ENCODE measurements at regions not wholly inside any gene's neighbourhood (a gene's known extent, or its start where the extent isn't known, plus 50 kb on each side); places are given as distances from the start of the nearest gene placed in this dataset.
A peak's percentile ranks its signal among the peaks of the same experiment; 100 is the strongest.

DNA sequence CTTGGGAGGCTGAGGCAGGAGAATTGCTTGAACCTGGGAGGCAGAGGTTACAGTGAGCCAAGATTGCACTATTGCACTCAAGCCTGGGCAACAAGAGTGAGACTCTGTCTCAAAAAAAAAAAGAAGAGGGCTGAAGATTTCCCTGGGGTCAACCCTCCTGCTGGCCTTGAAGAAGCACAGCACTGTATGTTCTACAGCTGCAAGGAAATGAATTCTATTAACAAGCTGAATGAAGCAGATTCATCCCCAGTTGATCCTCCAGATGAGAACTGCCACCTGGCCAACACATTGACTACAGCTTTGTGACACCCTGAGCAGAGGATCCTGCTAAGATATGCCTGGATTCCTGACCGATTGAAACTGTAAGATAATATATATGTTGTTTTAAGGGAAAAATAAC lies 129.5 kb downstream of the ADSS2 start:
- Histone ChIP-seq H3K27me3 (ENCODE audit: control insufficient read depth, insufficient read depth, low read length) (no peaks in the 10 kb centered on the region), H3K36me3 (ENCODE audit: control insufficient read depth, insufficient read depth, low read length) (no peaks in the 10 kb centered on the region), H3K27ac (ENCODE audit: low read length) (peak overlapping the region; percentile 91), H3K4me1 (ENCODE audit: control insufficient read depth, insufficient read depth, low read length) (peaks cover 83% of the 10 kb centered on the region), H3K4me3 (ENCODE audit: low read length) (no peak overlapping the region), H3K9me3 (ENCODE audit: control insufficient read depth, insufficient read depth, low read length) (no peaks in the 10 kb centered on the region)
- no peak for TF ChIP-seq CTCF (IDR thresholded peaks at IDR 0.05)
- Mint-ChIP-seq H3K36me3 (no peaks in the 10 kb centered on the region), H3K27ac (peak overlapping the region; percentile 96 to 98), H3K4me3 (peak overlapping the region; percentile 95), H3K4me1 (peaks cover 82% of the 10 kb centered on the region in 2 donors), H3K9me3 (no peaks in the 10 kb centered on the region), H3K27me3 (ENCODE audit: low read depth in 2 of 2) (no peaks in the 10 kb centered on the region)
- no peak for ATAC-seq
- no peak for DNase-seq
- intact Hi-C loops (cut with micrococcal nuclease) = loop anchor here (2.0 to 5.0 kb wide), 3 partner anchors 273 to 725 kb away; no protein-coding TSS in a partner anchor
- WGBS (ENCODE audit: insufficient coverage) = 80% methylated on average over 1 of the region's 1 CpG

- Mint-ChIP-seq H3K36me3 (no peaks in the 10 kb centered on the region), H3K27ac (peak overlapping the region; percentile 96 to 98), H3K9me3 (no peaks in the 10 kb centered on the region), H3K4me3 (peak overlapping the region; percentile 95), H3K4me1 (peaks cover 75 to 77% of the 10 kb centered on the region in 2 donors), H3K27me3 (ENCODE audit: low read depth in 2 of 2) (no peaks in the 10 kb centered on the region)
- Histone ChIP-seq H3K27me3 (ENCODE audit: control insufficient read depth, insufficient read depth, low read length) (no peaks in the 10 kb centered on the region), H3K4me3 (ENCODE audit: low read length) (peak overlapping the region; percentile 61), H3K4me1 (ENCODE audit: control insufficient read depth, insufficient read depth, low read length) (peaks cover 75% of the 10 kb centered on the region), H3K9me3 (ENCODE audit: control insufficient read depth, insufficient read depth, low read length) (no peaks in the 10 kb centered on the region), H3K36me3 (ENCODE audit: control insufficient read depth, insufficient read depth, low read length) (no peaks in the 10 kb centered on the region), H3K27ac (ENCODE audit: low read length) (peak overlapping the region; percentile 91)
- no peak for TF ChIP-seq CTCF (IDR thresholded peaks at IDR 0.05)
- WGBS (ENCODE audit: insufficient coverage) = 24% methylated on average over 6 of the region's 6 CpGs
- DNase-seq (peak in 1 of 2 donors; percentile 72), ATAC-seq (peak; percentile 22 to 48 (median 29))
- intact Hi-C loops (cut with micrococcal nuclease) = loop anchor here (2.0 to 5.0 kb wide), 3 partner anchors 274 to 726 kb away; no protein-coding TSS in a partner anchor
Observed at GRCh38 chr1:244322791-244323521, 128.8 kb downstream of the ADSS2 start.

- Histone ChIP-seq H3K27me3 (ENCODE audit: control insufficient read depth, insufficient read depth, low read length) (no peaks in the 10 kb centered on the region), H3K4me3 (ENCODE audit: low read length) (peak overlapping the region; percentile 61), H3K27ac (ENCODE audit: low read length) (peak overlapping the region; percentile 91), H3K9me3 (ENCODE audit: control insufficient read depth, insufficient read depth, low read length) (no peaks in the 10 kb centered on the region), H3K36me3 (ENCODE audit: control insufficient read depth, insufficient read depth, low read length) (no peaks in the 10 kb centered on the region), H3K4me1 (ENCODE audit: control insufficient read depth, insufficient read depth, low read length) (peaks cover 65% of the 10 kb centered on the region)
- intact Hi-C loops (cut with micrococcal nuclease) = loop anchor here (2.0 to 5.0 kb wide), 4 partner anchors 328 to 1070 kb away; partner anchors contain the start of genes CEP170 and DESI2
- TF ChIP-seq CTCF (IDR thresholded peaks at IDR 0.05) = no peak
- H3K27me3 Mint-ChIP-seq (ENCODE audit: low read depth in 2 of 2) = no peaks in the 10 kb centered on the region
- H3K9me3 Mint-ChIP-seq = peaks cover 0 to 2% of the 10 kb centered on the region in 2 donors
- H3K4me1 Mint-ChIP-seq = peaks cover 64 to 66% of the 10 kb centered on the region in 2 donors
- ATAC-seq (no peak), DNase-seq (peak in 1 of 2 donors; percentile 15)
- WGBS (ENCODE audit: insufficient coverage) = 46% methylated on average over 7 of the region's 8 CpGs
- no peaks in the 10 kb centered on the region for H3K36me3 Mint-ChIP-seq
- peak overlapping the region; percentile 96 to 98 for H3K27ac Mint-ChIP-seq
- peak overlapping the region; percentile 95 for H3K4me3 Mint-ChIP-seq
Observed at GRCh38 chr1:244324176-244324883, 127.4 kb downstream of the ADSS2 start.

All from natural killer cell (primary cell).